ENCODE measurements at regions not wholly inside any gene's neighbourhood (a gene's known extent, or its start where the extent isn't known, plus 50 kb on each side); places are given as distances from the start of the nearest gene placed in this dataset.

- Histone ChIP-seq H3K4me1 (ENCODE audit: insufficient read depth, low read length) (no peaks in the 10 kb centered on the region), H3K9me3 (ENCODE audit: low read length) (no peaks in the 10 kb centered on the region), H3K36me3 (ENCODE audit: insufficient read depth, low read length) (no peaks in the 10 kb centered on the region), H3K9ac (ENCODE audit: low read length) (no peak overlapping the region), H3K4me3 (ENCODE audit: low read depth in 1 of 2, low read length in 2 of 2) (no peak overlapping the region), H3K27me3 (ENCODE audit: control insufficient read depth in 1 of 2, insufficient read depth in 2 of 2, low read length in 2 of 2) (no peaks in the 10 kb centered on the region), H3K27ac (ENCODE audit: low read depth, low read length) (no peak overlapping the region)
These were observed 143.0 kb upstream of the ZFHX3 start for GRCh38 chr16:73190688-73191659.

- Histone ChIP-seq H3K4me1 (ENCODE audit: insufficient read depth, low read length) (no peaks in the 10 kb centered on the region), H3K4me3 (ENCODE audit: low read depth in 1 of 2, low read length in 2 of 2) (no peak overlapping the region), H3K9ac (ENCODE audit: low read length) (no peak overlapping the region), H3K27ac (ENCODE audit: low read depth, low read length) (no peak overlapping the region), H3K27me3 (ENCODE audit: control insufficient read depth in 1 of 2, insufficient read depth in 2 of 2, low read length in 2 of 2) (no peaks in the 10 kb centered on the region), H3K9me3 (ENCODE audit: low read length) (no peaks in the 10 kb centered on the region), H3K36me3 (ENCODE audit: insufficient read depth, low read length) (no peaks in the 10 kb centered on the region)
These were observed 142.3 kb upstream of the ZFHX3 start for GRCh38 chr16:73190256-73190655.

- Histone ChIP-seq H3K36me3 (ENCODE audit: insufficient read depth, low read length) (no peaks in the 10 kb centered on the region), H3K4me3 (ENCODE audit: low read depth in 1 of 2, low read length in 2 of 2) (no peak overlapping the region), H3K27me3 (ENCODE audit: control insufficient read depth in 1 of 2, insufficient read depth in 2 of 2, low read length in 2 of 2) (no peaks in the 10 kb centered on the region), H3K27ac (ENCODE audit: low read depth, low read length) (no peak overlapping the region), H3K9ac (ENCODE audit: low read length) (no peak overlapping the region), H3K9me3 (ENCODE audit: low read length) (no peaks in the 10 kb centered on the region), H3K4me1 (ENCODE audit: insufficient read depth, low read length) (peaks cover 2% of the 10 kb centered on the region)
These were observed 141.2 kb upstream of the ZFHX3 start for GRCh38 chr16:73189136-73189535.

GRCh38 chr16:73186752-73187601, 139.0 kb upstream of the ZFHX3 start:
- H3K9ac ChIP-seq (ENCODE audit: low read length) = no peak overlapping the region
- H3K9me3 ChIP-seq (ENCODE audit: low read length) = no peaks in the 10 kb centered on the region

GRCh38 chr16:73185737-73186136, 137.8 kb upstream of the ZFHX3 start:
- Histone ChIP-seq H3K27ac (ENCODE audit: low read depth, low read length) (no peak overlapping the region), H3K4me3 (ENCODE audit: low read depth in 1 of 2, low read length in 2 of 2) (no peak overlapping the region), H3K9me3 (ENCODE audit: low read length) (no peaks in the 10 kb centered on the region), H3K4me1 (ENCODE audit: insufficient read depth, low read length) (peaks cover 12% of the 10 kb centered on the region), H3K36me3 (ENCODE audit: insufficient read depth, low read length) (no peaks in the 10 kb centered on the region), H3K9ac (ENCODE audit: low read length) (no peak overlapping the region), H3K27me3 (ENCODE audit: control insufficient read depth in 1 of 2, insufficient read depth in 2 of 2, low read length in 2 of 2) (no peaks in the 10 kb centered on the region)

More at GRCh38 chr16:73186752-73187601, 139.0 kb upstream of the ZFHX3 start:
- Histone ChIP-seq H3K4me3 (ENCODE audit: low read depth in 1 of 2, low read length in 2 of 2) (no peak overlapping the region), H3K27me3 (ENCODE audit: control insufficient read depth in 1 of 2, insufficient read depth in 2 of 2, low read length in 2 of 2) (no peaks in the 10 kb centered on the region), H3K4me1 (ENCODE audit: insufficient read depth, low read length) (peaks cover 12% of the 10 kb centered on the region), H3K36me3 (ENCODE audit: insufficient read depth, low read length) (no peaks in the 10 kb centered on the region), H3K27ac (ENCODE audit: low read depth, low read length) (no peak overlapping the region)

GRCh38 chr16:73183611-73184092, 135.7 kb upstream of the ZFHX3 start:
- Histone ChIP-seq H3K36me3 (ENCODE audit: insufficient read depth, low read length) (no peaks in the 10 kb centered on the region), H3K9ac (ENCODE audit: low read length) (no peak overlapping the region), H3K4me1 (ENCODE audit: insufficient read depth, low read length) (peaks cover 12% of the 10 kb centered on the region), H3K4me3 (ENCODE audit: low read depth in 1 of 2, low read length in 2 of 2) (peak overlapping the region in 1 of 2 donors; percentile 13), H3K27me3 (ENCODE audit: control insufficient read depth in 1 of 2, insufficient read depth in 2 of 2, low read length in 2 of 2) (no peaks in the 10 kb centered on the region), H3K9me3 (ENCODE audit: low read length) (no peaks in the 10 kb centered on the region), H3K27ac (ENCODE audit: low read depth, low read length) (peak overlapping the region; percentile 41)

- Histone ChIP-seq H3K4me1 (ENCODE audit: insufficient read depth, low read length) (peaks cover 12% of the 10 kb centered on the region), H3K27me3 (ENCODE audit: control insufficient read depth in 1 of 2, insufficient read depth in 2 of 2, low read length in 2 of 2) (no peaks in the 10 kb centered on the region), H3K9ac (ENCODE audit: low read length) (no peak overlapping the region), H3K4me3 (ENCODE audit: low read depth in 1 of 2, low read length in 2 of 2) (no peak overlapping the region), H3K27ac (ENCODE audit: low read depth, low read length) (no peak overlapping the region), H3K36me3 (ENCODE audit: insufficient read depth, low read length) (no peaks in the 10 kb centered on the region), H3K9me3 (ENCODE audit: low read length) (no peaks in the 10 kb centered on the region)
These were observed 131.9 kb upstream of the ZFHX3 start for GRCh38 chr16:73179705-73180331.

- peaks cover 16% of the 10 kb centered on the region for H3K4me1 ChIP-seq (ENCODE audit: insufficient read depth, low read length)
- no peak overlapping the region for H3K4me3 ChIP-seq (ENCODE audit: low read depth in 1 of 2, low read length in 2 of 2)
- H3K27ac ChIP-seq (ENCODE audit: low read depth, low read length) = no peak overlapping the region
- H3K9me3 ChIP-seq (ENCODE audit: low read length) = no peaks in the 10 kb centered on the region
- H3K36me3 ChIP-seq (ENCODE audit: insufficient read depth, low read length) = no peaks in the 10 kb centered on the region
- H3K27me3 ChIP-seq (ENCODE audit: control insufficient read depth in 1 of 2, insufficient read depth in 2 of 2, low read length in 2 of 2) = no peaks in the 10 kb centered on the region
- no peak overlapping the region for H3K9ac ChIP-seq (ENCODE audit: low read length)
These were observed 129.9 kb upstream of the ZFHX3 start for GRCh38 chr16:73177729-73178295.

- H3K9me3 ChIP-seq (ENCODE audit: low read length) = no peaks in the 10 kb centered on the region
- H3K27me3 ChIP-seq (ENCODE audit: control insufficient read depth in 1 of 2, insufficient read depth in 2 of 2, low read length in 2 of 2) = no peaks in the 10 kb centered on the region
- peaks cover 26% of the 10 kb centered on the region for H3K4me1 ChIP-seq (ENCODE audit: insufficient read depth, low read length)
- H3K9ac ChIP-seq (ENCODE audit: low read length) = no peak overlapping the region
- H3K4me3 ChIP-seq (ENCODE audit: low read depth in 1 of 2, low read length in 2 of 2) = no peak overlapping the region
- no peak overlapping the region for H3K27ac ChIP-seq (ENCODE audit: low read depth, low read length)
- no peaks in the 10 kb centered on the region for H3K36me3 ChIP-seq (ENCODE audit: insufficient read depth, low read length)
These were observed 128.7 kb upstream of the ZFHX3 start for GRCh38 chr16:73176577-73177013.

GRCh38 chr16:73172973-73173709, 125.2 kb upstream of the ZFHX3 start:
- Histone ChIP-seq H3K9me3 (ENCODE audit: low read length) (no peaks in the 10 kb centered on the region), H3K27ac (ENCODE audit: low read depth, low read length) (peak overlapping the region; percentile 22), H3K4me3 (ENCODE audit: low read depth in 1 of 2, low read length in 2 of 2) (no peak overlapping the region), H3K27me3 (ENCODE audit: control insufficient read depth in 1 of 2, insufficient read depth in 2 of 2, low read length in 2 of 2) (no peaks in the 10 kb centered on the region), H3K36me3 (ENCODE audit: insufficient read depth, low read length) (no peaks in the 10 kb centered on the region), H3K9ac (ENCODE audit: low read length) (no peak overlapping the region), H3K4me1 (ENCODE audit: insufficient read depth, low read length) (peaks cover 26% of the 10 kb centered on the region)

Data from muscle layer of colon (tissue), 2 donors.